Uterus (tissue), 2 donors: ENCODE measurements at regions not wholly inside any gene's neighbourhood (a gene's known extent, or its start where the extent isn't known, plus 50 kb on each side); places are given as distances from the start of the nearest gene placed in this dataset.

Experiments
- POLR2A ChIP-seq, 2 donors: fragments of 450-650 bp; IDR thresholded peaks; one replicate each; pipeline ENCODE4 v1.6.1; 2016; ENCODE audit warnings: antibody characterized with exemption in 2 of 2, mild to moderate bottlenecking in 1 of 2, moderate library complexity in 1 of 2
- TF ChIP-seq, protein P1 (sequence below), 4 experiments: fragments of 200-600 bp in 2 of 4; fragments of 450-650 bp in 2 of 4; sonication (generic) in 2 of 4; IDR thresholded peaks; one replicate each; pipeline ENCODE4 v1.5.1; 2016 to 2019; ENCODE audit warnings: antibody characterized with exemption in 4 of 4, mild to moderate bottlenecking in 2 of 4, moderate library complexity in 1 of 4

DNA sequence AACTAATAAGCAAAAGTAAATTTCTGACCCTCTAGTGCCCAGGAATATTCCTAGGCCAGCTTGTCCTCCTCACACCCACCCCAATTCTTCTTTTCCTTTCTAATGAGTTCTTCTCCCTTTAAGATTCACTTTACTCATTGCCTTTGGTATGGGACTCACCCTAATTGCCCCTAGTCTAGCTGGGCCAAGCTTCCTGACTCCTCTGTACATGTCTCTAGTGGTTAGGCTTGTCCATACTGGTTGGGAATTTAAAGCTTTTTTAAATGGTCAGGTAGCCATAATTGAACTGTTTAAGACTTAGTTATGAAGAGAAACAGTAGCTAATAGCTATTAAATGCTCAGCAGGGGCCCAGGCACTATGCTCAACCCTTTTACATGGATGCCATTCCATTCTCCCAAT is 248.2 kb downstream of the C12orf42 start:
- TF ChIP-seq, protein P1, sequence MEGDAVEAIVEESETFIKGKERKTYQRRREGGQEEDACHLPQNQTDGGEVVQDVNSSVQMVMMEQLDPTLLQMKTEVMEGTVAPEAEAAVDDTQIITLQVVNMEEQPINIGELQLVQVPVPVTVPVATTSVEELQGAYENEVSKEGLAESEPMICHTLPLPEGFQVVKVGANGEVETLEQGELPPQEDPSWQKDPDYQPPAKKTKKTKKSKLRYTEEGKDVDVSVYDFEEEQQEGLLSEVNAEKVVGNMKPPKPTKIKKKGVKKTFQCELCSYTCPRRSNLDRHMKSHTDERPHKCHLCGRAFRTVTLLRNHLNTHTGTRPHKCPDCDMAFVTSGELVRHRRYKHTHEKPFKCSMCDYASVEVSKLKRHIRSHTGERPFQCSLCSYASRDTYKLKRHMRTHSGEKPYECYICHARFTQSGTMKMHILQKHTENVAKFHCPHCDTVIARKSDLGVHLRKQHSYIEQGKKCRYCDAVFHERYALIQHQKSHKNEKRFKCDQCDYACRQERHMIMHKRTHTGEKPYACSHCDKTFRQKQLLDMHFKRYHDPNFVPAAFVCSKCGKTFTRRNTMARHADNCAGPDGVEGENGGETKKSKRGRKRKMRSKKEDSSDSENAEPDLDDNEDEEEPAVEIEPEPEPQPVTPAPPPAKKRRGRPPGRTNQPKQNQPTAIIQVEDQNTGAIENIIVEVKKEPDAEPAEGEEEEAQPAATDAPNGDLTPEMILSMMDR (IDR thresholded peaks at IDR 0.05), result no peak
- no peak for TF ChIP-seq POLR2A (IDR thresholded peaks at IDR 0.05)
